A673 (cell line): ENCODE measurements at regions not wholly inside any gene's neighbourhood (a gene's known extent, or its start where the extent isn't known, plus 50 kb on each side); places are given as distances from the start of the nearest gene placed in this dataset.

Experiments used
- BruUV-seq: library from RNA; stranded (reverse); fragments of 400-500 nt; replicated peaks from 2 replicates; lab custom pipeline; 2021; lab: Mats Ljungman, UMichigan
- CTCF ChIA-PET: fragments of 300-600 bp; sonication (Branson Sonifier 250); formaldehyde crosslinking; loops from one replicate; lab custom pipeline; 2022; ENCODE audit warnings: antibody characterized with exemption; lab: Charles Lee
- POLR2A ChIA-PET: fragments of 300-600 bp; sonication (Branson Sonifier 250); formaldehyde crosslinking; loops from one replicate; lab custom pipeline; 2022; ENCODE audit warnings: antibody characterized with exemption; ENCODE audit not compliant: low non-redundant PET; lab: Charles Lee
- DNase-seq: peaks from one replicate; pipeline ENCODE4 v3.0.0-alpha.2; 2015; ENCODE audit warnings: low spot score
- H3K27ac ChIP-seq: fragments of 200-600 bp; sonication (generic); 2 replicates; pipeline ENCODE4 v1.5.1; 2016; ENCODE audit warnings: mixed run types, low read depth, mild to moderate bottlenecking, mixed read lengths, antibody characterized with exemption, low read length; ENCODE audit not compliant: poor library complexity, severe bottlenecking
- H3K27me3 ChIP-seq: fragments of 200-600 bp; sonication (generic); replicated peaks from 2 replicates; pipeline ENCODE4 v1.6.1; 2017; ENCODE audit warnings: mixed run types, low read depth, mild to moderate bottlenecking, mixed read lengths, antibody characterized with exemption, low read length; ENCODE audit not compliant: insufficient read depth, poor library complexity
- H3K36me3 ChIP-seq: fragments of 200-600 bp; sonication (generic); 2 replicates; pipeline ENCODE4 v1.6.1; 2016; ENCODE audit warnings: mixed run types, mild to moderate bottlenecking, mixed read lengths, antibody characterized with exemption, low read length; ENCODE audit not compliant: insufficient read depth, poor library complexity, severe bottlenecking
- H3K4me1 ChIP-seq: fragments of 200-600 bp; sonication (generic); 2 replicates; pipeline ENCODE4 v1.6.1; 2017; ENCODE audit warnings: mixed run types, mild to moderate bottlenecking, mixed read lengths, antibody characterized with exemption, low read length; ENCODE audit not compliant: insufficient read depth, poor library complexity, severe bottlenecking
- H3K4me3 ChIP-seq: fragments of 200-600 bp; sonication (generic); 2 replicates; pipeline ENCODE4 v1.5.1; 2016; ENCODE audit warnings: low read depth, mixed run types, mild to moderate bottlenecking, mixed read lengths, low read length; ENCODE audit not compliant: poor library complexity, severe bottlenecking
- H3K9me3 ChIP-seq: fragments of 200-600 bp; sonication (generic); 2 replicates; pipeline ENCODE4 v1.6.1; 2016; ENCODE audit warnings: mixed run types, low read depth, mild to moderate bottlenecking, mixed read lengths, antibody characterized with exemption, low read length; ENCODE audit not compliant: poor library complexity, severe bottlenecking
- EZH2 ChIP-seq: fragments of 200-600 bp; sonication (generic); IDR thresholded peaks from 2 replicates; pipeline ENCODE4 v1.6.1; 2017; ENCODE audit warnings: borderline replicate concordance, low read depth, mild to moderate bottlenecking, mixed read lengths, antibody characterized with exemption, low read length; ENCODE audit not compliant: poor library complexity, severe bottlenecking
- intact Hi-C: fragments of 100-400 bp; cut with micrococcal nuclease; formaldehyde crosslinking; loops from one replicate; pipeline ENCODE4 v1.10.0; 2022; ENCODE audit not compliant: unreplicated experiment
- TF ChIP-seq, protein P1 (sequence below): fragments of 300-800, 200-600 bp; sonication (generic); conservative IDR thresholded peaks from 2 replicates; pipeline ENCODE4 v1.5.1; 2017; ENCODE audit warnings: low read depth, mild to moderate bottlenecking, antibody characterized with exemption, low read length, moderate library complexity, mixed read lengths

DNA sequence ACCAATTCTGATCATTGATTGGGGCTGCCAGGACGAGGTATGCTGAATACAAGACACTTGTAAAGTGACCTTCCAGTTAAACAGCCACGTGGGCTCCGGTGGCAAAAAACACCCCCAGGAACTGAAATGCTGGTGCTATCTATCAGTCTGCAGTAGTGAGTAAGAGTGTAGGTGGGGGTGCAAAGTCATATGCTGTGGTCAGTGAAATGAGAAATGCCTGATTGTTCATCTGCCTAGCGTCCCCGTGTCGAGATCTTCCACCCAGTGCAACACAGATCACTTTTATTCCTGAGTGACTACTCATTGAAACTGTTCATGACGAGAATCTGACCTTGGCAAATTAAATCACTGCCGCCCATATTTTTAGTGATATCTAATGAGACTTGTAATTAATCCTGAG is 806.5 kb upstream of the GOT2 start:
- H3K27ac ChIP-seq, result no peak overlapping the region
- ChIA-PET CTCF (no interaction called here), POLR2A (no interaction called here)
- intact Hi-C loops, result no loop called here
- H3K27me3 ChIP-seq, result no peaks in the 10 kb centered on the region
- H3K4me3 ChIP-seq, result no peak overlapping the region
- no peaks in the 10 kb centered on the region for H3K36me3 ChIP-seq
- no peak for DNase-seq
- TF ChIP-seq, protein P1, sequence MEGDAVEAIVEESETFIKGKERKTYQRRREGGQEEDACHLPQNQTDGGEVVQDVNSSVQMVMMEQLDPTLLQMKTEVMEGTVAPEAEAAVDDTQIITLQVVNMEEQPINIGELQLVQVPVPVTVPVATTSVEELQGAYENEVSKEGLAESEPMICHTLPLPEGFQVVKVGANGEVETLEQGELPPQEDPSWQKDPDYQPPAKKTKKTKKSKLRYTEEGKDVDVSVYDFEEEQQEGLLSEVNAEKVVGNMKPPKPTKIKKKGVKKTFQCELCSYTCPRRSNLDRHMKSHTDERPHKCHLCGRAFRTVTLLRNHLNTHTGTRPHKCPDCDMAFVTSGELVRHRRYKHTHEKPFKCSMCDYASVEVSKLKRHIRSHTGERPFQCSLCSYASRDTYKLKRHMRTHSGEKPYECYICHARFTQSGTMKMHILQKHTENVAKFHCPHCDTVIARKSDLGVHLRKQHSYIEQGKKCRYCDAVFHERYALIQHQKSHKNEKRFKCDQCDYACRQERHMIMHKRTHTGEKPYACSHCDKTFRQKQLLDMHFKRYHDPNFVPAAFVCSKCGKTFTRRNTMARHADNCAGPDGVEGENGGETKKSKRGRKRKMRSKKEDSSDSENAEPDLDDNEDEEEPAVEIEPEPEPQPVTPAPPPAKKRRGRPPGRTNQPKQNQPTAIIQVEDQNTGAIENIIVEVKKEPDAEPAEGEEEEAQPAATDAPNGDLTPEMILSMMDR, result no peak
- no peak for TF ChIP-seq EZH2
- no TSS peak for BruUV-seq
- H3K4me1 ChIP-seq, result no peaks in the 10 kb centered on the region
- H3K9me3 ChIP-seq, result no peaks in the 10 kb centered on the region

DNA sequence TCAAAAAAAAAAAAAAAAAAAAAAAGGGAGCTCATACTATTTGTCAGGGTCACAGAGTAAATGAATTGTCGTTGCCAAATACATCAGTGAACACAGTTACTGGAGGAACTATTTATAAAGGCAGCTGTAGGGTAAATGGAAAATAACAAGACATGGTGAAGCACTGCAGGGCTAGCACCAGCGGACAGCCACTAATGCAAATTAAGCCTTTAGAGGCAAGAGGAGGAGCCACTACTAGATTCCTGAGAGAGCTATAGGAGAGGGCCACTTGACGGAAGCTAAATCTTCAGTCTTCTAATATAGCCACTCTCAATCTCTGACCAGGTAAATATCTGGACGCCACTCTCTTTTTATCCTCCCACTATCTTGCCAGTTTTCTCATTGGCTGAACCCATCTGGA is 801.2 kb upstream of the GOT2 start:
- ChIA-PET POLR2A (no interaction called here), CTCF (no interaction called here)
- Histone ChIP-seq H3K27me3 (no peaks in the 10 kb centered on the region), H3K36me3 (no peaks in the 10 kb centered on the region), H3K4me3 (no peak overlapping the region), H3K4me1 (no peaks in the 10 kb centered on the region), H3K9me3 (no peaks in the 10 kb centered on the region), H3K27ac (no peak overlapping the region)
- intact Hi-C loops, result no loop called here
- BruUV-seq, result no TSS peak
- TF ChIP-seq, protein P1, result no peak
- TF ChIP-seq EZH2, result no peak
- DNase-seq, result no peak

GRCh38 chr16:59527206-59527997 is 793.3 kb upstream of the GOT2 start:
- Histone ChIP-seq H3K4me1 (no peaks in the 10 kb centered on the region), H3K4me3 (no peak overlapping the region), H3K27me3 (no peaks in the 10 kb centered on the region), H3K27ac (no peak overlapping the region), H3K9me3 (no peaks in the 10 kb centered on the region), H3K36me3 (no peaks in the 10 kb centered on the region)
- no TSS peak for BruUV-seq
- no peak for TF ChIP-seq EZH2
- TF ChIP-seq, protein P1, result no peak
- peak; percentile 5 for DNase-seq
- intact Hi-C loops, result no loop called here
- ChIA-PET CTCF (no interaction called here), POLR2A (no interaction called here)
